H1 (cell line): ENCODE measurements at regions not wholly inside any gene's neighbourhood (a gene's known extent, or its start where the extent isn't known, plus 50 kb on each side); places are given as distances from the start of the nearest gene placed in this dataset.

ENCODE experiments used
- CTCF ChIA-PET: fragments of 300-600 bp; sonication (Branson Sonifier 250); formaldehyde crosslinking; loops from one replicate; lab custom pipeline; 2021; ENCODE audit not compliant: partially characterized antibody; lab: Charles Lee
- POLR2A ChIA-PET: fragments of 300-600 bp; sonication (Branson Sonifier 250); formaldehyde crosslinking; loops from one replicate; lab custom pipeline; 2021; ENCODE audit warnings: inconsistent platforms; ENCODE audit not compliant: partially characterized antibody; lab: Charles Lee
- DNase-seq, 2 experiments: peaks; one replicate each; pipeline versions ENCODE4 v3.0.0 to v3.0.0-alpha.2; 2010 to 2022; ENCODE audit warnings: low spot score in 2 of 2, low read depth in 1 of 2, mixed read lengths in 1 of 2
- FAIRE-seq: peaks from 2 replicates; lab custom pipeline; 2011; peaks lifted over from hg19 to GRCh38; lab: Jason Lieb, UNC
- H2AFZ ChIP-seq: 2 replicates; pipeline ENCODE4 v1.8.1; 2012; ENCODE audit warnings: low read length, inconsistent platforms
- H2AK5ac ChIP-seq: 2 replicates; pipeline ENCODE4 v1.6.1; 2013; ENCODE audit warnings: low read depth, low read length
- H2BK120ac ChIP-seq: replicated peaks from 2 replicates; pipeline ENCODE3; 2013; ENCODE audit warnings: low read depth, low read length, inconsistent platforms
- H2BK12ac ChIP-seq: 2 replicates; pipeline ENCODE4 v1.6.1; 2013; ENCODE audit warnings: low read depth, low read length
- H2BK15ac ChIP-seq: 2 replicates; pipeline ENCODE4 v1.6.1; 2013; ENCODE audit warnings: low read length
- H2BK20ac ChIP-seq: 2 replicates; pipeline ENCODE4 v1.6.1; 2013; ENCODE audit warnings: low read length
- H2BK5ac ChIP-seq: 2 replicates; pipeline ENCODE4 v1.6.1; 2013; ENCODE audit warnings: low read depth, low read length
- H3K14ac ChIP-seq: 2 replicates; pipeline ENCODE4 v1.6.1; 2013; ENCODE audit warnings: inconsistent platforms; ENCODE audit not compliant: insufficient read length
- H3K18ac ChIP-seq: 2 replicates; pipeline ENCODE4 v1.6.1; 2013; ENCODE audit warnings: low read length; ENCODE audit errors: extremely low read depth
- H3K23ac ChIP-seq: 2 replicates; pipeline ENCODE4 v1.6.1; 2013; ENCODE audit warnings: inconsistent platforms; ENCODE audit not compliant: insufficient read length
- H3K23me2 ChIP-seq: 2 replicates; pipeline ENCODE4 v1.6.1; 2013; ENCODE audit warnings: low read depth, low read length
- H3K27ac ChIP-seq: 2 replicates; pipeline ENCODE4 v1.6.1; 2011; ENCODE audit warnings: low read depth, low read length, inconsistent platforms
- H3K27me3 ChIP-seq, 4 experiments: replicated peaks in 1 of 4; 1 replicate in 1 of 4; 2 replicates in 3 of 4; pipeline versions ENCODE4 v1.6.1 to v1.8.1; 2011 to 2013; ENCODE audit warnings: low read length in 3 of 4, mild to moderate bottlenecking in 3 of 4, inconsistent platforms in 2 of 4, mixed read lengths in 2 of 4, moderate library complexity in 1 of 4; ENCODE audit not compliant: control insufficient read depth in 3 of 4, insufficient read depth in 3 of 4; ENCODE audit errors: extremely low read depth in 1 of 4
- H3K36me3 ChIP-seq, 4 experiments: 2 replicates each; pipeline versions ENCODE4 v1.6.1 to v1.8.1; 2011 to 2013; ENCODE audit warnings: mild to moderate bottlenecking in 4 of 4, low read length in 3 of 4, moderate library complexity in 2 of 4, control low read depth in 1 of 4, inconsistent platforms in 1 of 4; ENCODE audit not compliant: insufficient read depth in 4 of 4, control insufficient read depth in 2 of 4
- H3K4ac ChIP-seq: replicated peaks from 2 replicates; pipeline ENCODE3; 2013; ENCODE audit warnings: low read length, low read depth, mixed read lengths, inconsistent platforms; ENCODE audit not compliant: insufficient read length
- H3K4me1 ChIP-seq, 4 experiments: replicated peaks in 1 of 4; 1 replicate in 1 of 4; 2 replicates in 3 of 4; pipeline versions ENCODE4 v1.6.1 to v1.8.1; 2011 to 2013; ENCODE audit warnings: low read length in 3 of 4, inconsistent platforms in 2 of 4, mixed read lengths in 1 of 4; ENCODE audit not compliant: insufficient read depth in 4 of 4, control insufficient read depth in 3 of 4
- H3K4me2 ChIP-seq, 2 experiments: 2 replicates each; pipeline versions ENCODE4 v1.6.1 to v1.8.1; 2011 to 2013; ENCODE audit warnings: low read depth in 2 of 2, low read length in 2 of 2, control low read depth in 1 of 2, inconsistent platforms in 1 of 2, mild to moderate bottlenecking in 1 of 2; ENCODE audit not compliant: insufficient read depth in 1 of 2
- H3K4me3 ChIP-seq, 4 experiments: fragments of 200-600, 300-600 bp in 1 of 4; sonication (generic), shearing (Covaris generic), sonication (Bioruptor Twin) in 1 of 4; 2 replicates each; pipeline versions ENCODE4 v1.5.1 to v1.8.1; 2011 to 2016; ENCODE audit warnings: low read length in 4 of 4, low read depth in 3 of 4, control low read depth in 2 of 4, inconsistent platforms in 2 of 4, mild to moderate bottlenecking in 2 of 4, mixed read lengths in 1 of 4, moderate library complexity in 1 of 4; ENCODE audit not compliant: insufficient read depth in 2 of 4; ENCODE audit errors: extremely low read depth in 1 of 4
- H3K56ac ChIP-seq: replicated peaks from 2 replicates; pipeline ENCODE3; 2013; ENCODE audit warnings: low read depth, mild to moderate bottlenecking, mixed read lengths, low read length, inconsistent platforms; ENCODE audit not compliant: insufficient read length
- H3K79me1 ChIP-seq: 2 replicates; pipeline ENCODE4 v1.6.1; 2013; ENCODE audit warnings: low read depth, low read length, control low read depth
- H3K79me2 ChIP-seq, 2 experiments: 2 replicates each; pipeline versions ENCODE4 v1.6.1 to v1.8.1; 2012 to 2013; ENCODE audit warnings: low read length in 2 of 2, mild to moderate bottlenecking in 2 of 2, inconsistent platforms in 1 of 2; ENCODE audit not compliant: insufficient read depth in 2 of 2, control insufficient read depth in 1 of 2
- H3K9ac ChIP-seq, 4 experiments: replicated peaks in 1 of 4; 1 replicate in 1 of 4; 2 replicates in 3 of 4; pipeline versions ENCODE4 v1.6.1 to v1.8.1; 2011 to 2013; ENCODE audit warnings: low read depth in 3 of 4, low read length in 3 of 4, control low read depth in 2 of 4, mild to moderate bottlenecking in 2 of 4, moderate library complexity in 2 of 4, inconsistent platforms in 1 of 4; ENCODE audit errors: extremely low read depth in 1 of 4
- H3K9me3 ChIP-seq, 2 experiments: 2 replicates each; pipeline versions ENCODE4 v1.6.1 to v1.8.1; 2012 to 2013; ENCODE audit warnings: mild to moderate bottlenecking in 2 of 2, moderate library complexity in 2 of 2, control low read depth in 1 of 2, inconsistent platforms in 1 of 2, low read depth in 1 of 2, low read length in 1 of 2, mixed read lengths in 1 of 2; ENCODE audit not compliant: insufficient read depth in 2 of 2
- H4K20me1 ChIP-seq, 2 experiments: replicated peaks in 1 of 2; 2 replicates each; pipeline versions ENCODE3 to v1.8.1; 2011 to 2013; ENCODE audit warnings: inconsistent platforms in 2 of 2, low read length in 2 of 2, mild to moderate bottlenecking in 1 of 2; ENCODE audit not compliant: insufficient read depth in 2 of 2, control insufficient read depth in 1 of 2
- H4K5ac ChIP-seq: 2 replicates; pipeline ENCODE4 v1.6.1; 2013; ENCODE audit warnings: low read length, low read depth, mixed read lengths, inconsistent platforms; ENCODE audit not compliant: insufficient read length
- H4K8ac ChIP-seq: 2 replicates; pipeline ENCODE4 v1.8.0; 2013; ENCODE audit warnings: mild to moderate bottlenecking, moderate library complexity, low read length, inconsistent platforms; ENCODE audit not compliant: insufficient read depth; ENCODE audit errors: extremely low read depth
- H4K91ac ChIP-seq: replicated peaks from 2 replicates; pipeline ENCODE3; 2013; ENCODE audit warnings: low read length, mixed read lengths, inconsistent platforms; ENCODE audit not compliant: insufficient read length
- ATF2 ChIP-seq: IDR thresholded peaks from 2 replicates; pipeline ENCODE4 v1.6.1; 2012; ENCODE audit warnings: low read length, inconsistent platforms
- BACH1 ChIP-seq: IDR thresholded peaks from 2 replicates; pipeline ENCODE4 v1.6.1; 2012; ENCODE audit warnings: low read length, improper control_type of control experiment
- CHD1 ChIP-seq: IDR thresholded peaks from 2 replicates; pipeline ENCODE4 v1.6.1; 2012; ENCODE audit warnings: low read depth, low read length, improper control_type of control experiment
- EGR1 ChIP-seq: IDR thresholded peaks from 2 replicates; pipeline ENCODE4 v1.6.1; 2011; ENCODE audit warnings: low read depth, low read length, borderline replicate concordance
- EP300 ChIP-seq, 2 experiments: IDR thresholded peaks; 1 replicate in 1 of 2; 2 replicates in 1 of 2; pipeline ENCODE4 v1.6.1; 2011 to 2012; ENCODE audit warnings: low read depth in 2 of 2, low read length in 2 of 2, mild to moderate bottlenecking in 2 of 2, borderline replicate concordance in 1 of 2, inconsistent platforms in 1 of 2, moderate library complexity in 1 of 2
- EZH2 ChIP-seq: fragments of 200-600 bp; sonication (generic); IDR thresholded peaks from 2 replicates; pipeline ENCODE4 v1.7.1; 2012; ENCODE audit warnings: low read depth, mild to moderate bottlenecking, moderate library complexity, low read length, inconsistent platforms; ENCODE audit not compliant: severe bottlenecking
- FOSL1 ChIP-seq: IDR thresholded peaks from 2 replicates; pipeline ENCODE4 v1.6.1; 2011; ENCODE audit warnings: mild to moderate bottlenecking, low read depth, low read length, moderate library complexity; ENCODE audit not compliant: insufficient read depth
- KDM5A ChIP-seq: fragments of 200-600 bp; IDR thresholded peaks from 2 replicates; pipeline ENCODE4 v1.7.1; 2012; ENCODE audit warnings: mild to moderate bottlenecking, low read length, inconsistent platforms, mixed read lengths
- MAFK ChIP-seq: IDR thresholded peaks from 2 replicates; pipeline ENCODE4 v1.6.1; 2012; ENCODE audit warnings: low read depth, mild to moderate bottlenecking, improper control_type of control experiment, low read length
- POLR2A ChIP-seq, 2 experiments: IDR thresholded peaks; 1 replicate in 1 of 2; 2 replicates in 1 of 2; pipeline ENCODE4 v1.6.1; 2011; ENCODE audit warnings: low read depth in 2 of 2, low read length in 2 of 2, mild to moderate bottlenecking in 2 of 2; ENCODE audit errors: control extremely low read depth in 1 of 2
- RAD21 ChIP-seq, 2 experiments: IDR thresholded peaks in 1 of 2; conservative IDR thresholded peaks in 1 of 2; 2 replicates each; pipeline ENCODE4 v1.6.1; 2011; ENCODE audit warnings: low read depth in 2 of 2, low read length in 2 of 2, improper control_type of control experiment in 1 of 2, inconsistent platforms in 1 of 2, mild to moderate bottlenecking in 1 of 2, moderate library complexity in 1 of 2
- SP1 ChIP-seq: IDR thresholded peaks from 2 replicates; pipeline ENCODE4 v1.6.1; 2011; ENCODE audit warnings: low read depth, low read length
- TEAD4 ChIP-seq: IDR thresholded peaks from 2 replicates; pipeline ENCODE4 v1.6.1; 2012; ENCODE audit warnings: low read depth, low read length, inconsistent platforms, mixed read lengths
- whole genome bisulfite sequencing, 2 experiments: shearing (Covaris generic) in 1 of 2; methylation state at CpG; one replicate each; pipeline versions ENCODE4 v1.1.6 to v1.1.7; 2013 to 2015; ENCODE audit warnings: low lambda C conversion rate in 2 of 2, mixed read lengths in 2 of 2, inconsistent platforms in 1 of 2, low coverage in 1 of 2, missing lambda C conversion rate in 1 of 2; ENCODE audit not compliant: insufficient replicate concordance in 2 of 2, insufficient coverage in 1 of 2, insufficient read length in 1 of 2; ENCODE audit errors: extremely low coverage in 1 of 2, missing lambda C conversion rate in 1 of 2; 5-methylcytosine and 5-hydroxymethylcytosine counted together
- TF ChIP-seq, protein P1 (sequence below): IDR thresholded peaks from 2 replicates; pipeline ENCODE4 v1.6.1; 2012; ENCODE audit warnings: inconsistent platforms

GRCh38 chr13:34756136-34756535 lies 185.9 kb upstream of the NBEA start:
- no peak overlapping the region for H4K5ac ChIP-seq
- DNase-seq = no peak
- H3K23me2 ChIP-seq = no peaks in the 10 kb centered on the region
- no peak overlapping the region for H3K27ac ChIP-seq
- no peaks in the 10 kb centered on the region for H4K20me1 ChIP-seq
- H2AFZ ChIP-seq = no peak overlapping the region
- no peak overlapping the region for H2BK12ac ChIP-seq
- FAIRE-seq = no peak
- no peak overlapping the region for H2AK5ac ChIP-seq
- CTCF ChIA-PET = no interaction called here
- no peak overlapping the region for H3K4me2 ChIP-seq
- H3K4me1 ChIP-seq = no peaks in the 10 kb centered on the region
- no peak overlapping the region for H3K4me3 ChIP-seq
- WGBS, 2 experiments = 85% methylated on average over 3 of the region's 3 CpGs; no CpG with 5 or more reads in 1 of the 2 experiments
- H3K9ac ChIP-seq = no peak overlapping the region
- H4K91ac ChIP-seq = no peak overlapping the region
- H3K56ac ChIP-seq = no peak overlapping the region
- H3K4ac ChIP-seq = no peak overlapping the region
- H3K18ac ChIP-seq = no peak overlapping the region
- H2BK5ac ChIP-seq = no peak overlapping the region
- POLR2A ChIA-PET = no interaction called here
- no peak overlapping the region for H2BK120ac ChIP-seq
- H3K23ac ChIP-seq = no peak overlapping the region
- H3K79me1 ChIP-seq = no peaks in the 10 kb centered on the region
- no peak overlapping the region for H3K14ac ChIP-seq
- no peaks in the 10 kb centered on the region for H3K9me3 ChIP-seq
- no peak overlapping the region for H2BK15ac ChIP-seq
- no peaks in the 10 kb centered on the region for H3K36me3 ChIP-seq
- no peak overlapping the region for H2BK20ac ChIP-seq
- no peak overlapping the region for H4K8ac ChIP-seq
- H3K27me3 ChIP-seq = no peaks in the 10 kb centered on the region
- H3K79me2 ChIP-seq = no peaks in the 10 kb centered on the region
- TF ChIP-seq EZH2 (no peak), CHD1 (no peak), EP300 (IDR thresholded peaks at IDR 0.05; ENCODE audit: borderline replicate concordance in 1 of 2, low read depth in 2 of 2, low read length in 2 of 2) (no peak), FOSL1 (no peak), ATF2 (no peak), RAD21 (IDR thresholded peaks at IDR 0.05 in 1 of 2, conservative IDR thresholded peaks at IDR 0.05 in 1 of 2; ENCODE audit: low read depth in 2 of 2, low read length in 2 of 2) (no peak), POLR2A (IDR thresholded peaks at IDR 0.05; ENCODE audit: control extremely low read depth in 1 of 2, low read depth in 2 of 2, low read length in 2 of 2) (no peak), EGR1 (no peak), KDM5A (no peak), MAFK (no peak), SP1 (no peak), TEAD4 (no peak), BACH1 (no peak)
- TF ChIP-seq, protein P1, sequence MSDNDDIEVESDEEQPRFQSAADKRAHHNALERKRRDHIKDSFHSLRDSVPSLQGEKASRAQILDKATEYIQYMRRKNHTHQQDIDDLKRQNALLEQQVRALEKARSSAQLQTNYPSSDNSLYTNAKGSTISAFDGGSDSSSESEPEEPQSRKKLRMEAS = no peak
